GM12874 (cell line): ENCODE measurements at regions not wholly inside any gene's neighbourhood (a gene's known extent, or its start where the extent isn't known, plus 50 kb on each side); places are given as distances from the start of the nearest gene placed in this dataset.

ENCODE experiments used
- TF ChIP-seq, protein P1 (sequence below): IDR thresholded peaks from 2 replicates; pipeline ENCODE4 v1.5.1; 2011; ENCODE audit warnings: low read depth, mild to moderate bottlenecking, control low read depth, low read length, moderate library complexity; ENCODE audit not compliant: insufficient read depth

DNA sequence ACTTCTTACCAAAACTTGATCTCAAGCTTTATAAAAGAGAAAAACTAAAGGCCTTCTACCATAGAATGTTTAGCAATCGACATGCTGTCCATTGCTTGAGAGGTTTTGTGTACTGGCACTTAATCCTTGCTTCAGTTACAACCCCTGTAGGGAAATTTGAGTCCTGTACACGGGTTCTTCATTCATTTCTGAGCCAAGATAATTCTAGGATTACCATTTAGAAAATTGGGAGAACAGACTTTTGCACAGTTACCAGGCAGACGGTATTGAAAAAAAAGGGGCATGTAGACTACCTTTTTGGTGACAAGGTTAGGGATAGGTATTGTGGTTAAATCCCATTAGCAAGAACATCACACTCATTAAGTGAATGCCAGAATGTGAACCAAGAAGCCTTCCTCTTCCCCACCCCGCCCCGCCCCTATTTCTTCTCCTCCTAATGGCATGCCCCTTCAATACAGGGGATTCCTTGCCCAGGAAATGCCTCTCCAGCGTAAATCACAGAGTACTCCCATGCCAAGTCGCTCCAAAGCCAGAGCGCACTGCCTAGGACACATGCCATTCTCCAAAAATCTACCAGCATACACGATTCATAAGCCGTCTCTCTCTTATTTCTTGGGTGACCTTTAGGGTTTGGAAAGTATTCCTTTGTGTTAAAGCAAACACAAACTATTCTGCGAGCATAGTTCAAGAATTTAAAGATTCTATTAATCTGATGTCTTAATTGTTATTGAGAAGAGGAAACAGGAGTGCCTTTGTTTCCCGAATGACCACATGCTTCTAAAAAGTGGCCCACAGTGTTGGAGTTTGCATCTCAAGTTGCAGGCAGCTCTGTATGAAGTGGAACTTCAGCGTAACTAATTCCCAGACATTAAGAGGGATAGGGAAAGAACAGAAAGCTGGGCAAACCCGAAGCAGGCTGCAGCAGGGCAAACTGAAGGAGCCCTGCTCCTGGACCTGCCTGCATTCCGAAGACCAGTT is 164.0 kb upstream of the NR2F2 start:
- TF ChIP-seq, protein P1, sequence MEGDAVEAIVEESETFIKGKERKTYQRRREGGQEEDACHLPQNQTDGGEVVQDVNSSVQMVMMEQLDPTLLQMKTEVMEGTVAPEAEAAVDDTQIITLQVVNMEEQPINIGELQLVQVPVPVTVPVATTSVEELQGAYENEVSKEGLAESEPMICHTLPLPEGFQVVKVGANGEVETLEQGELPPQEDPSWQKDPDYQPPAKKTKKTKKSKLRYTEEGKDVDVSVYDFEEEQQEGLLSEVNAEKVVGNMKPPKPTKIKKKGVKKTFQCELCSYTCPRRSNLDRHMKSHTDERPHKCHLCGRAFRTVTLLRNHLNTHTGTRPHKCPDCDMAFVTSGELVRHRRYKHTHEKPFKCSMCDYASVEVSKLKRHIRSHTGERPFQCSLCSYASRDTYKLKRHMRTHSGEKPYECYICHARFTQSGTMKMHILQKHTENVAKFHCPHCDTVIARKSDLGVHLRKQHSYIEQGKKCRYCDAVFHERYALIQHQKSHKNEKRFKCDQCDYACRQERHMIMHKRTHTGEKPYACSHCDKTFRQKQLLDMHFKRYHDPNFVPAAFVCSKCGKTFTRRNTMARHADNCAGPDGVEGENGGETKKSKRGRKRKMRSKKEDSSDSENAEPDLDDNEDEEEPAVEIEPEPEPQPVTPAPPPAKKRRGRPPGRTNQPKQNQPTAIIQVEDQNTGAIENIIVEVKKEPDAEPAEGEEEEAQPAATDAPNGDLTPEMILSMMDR = no peak

DNA sequence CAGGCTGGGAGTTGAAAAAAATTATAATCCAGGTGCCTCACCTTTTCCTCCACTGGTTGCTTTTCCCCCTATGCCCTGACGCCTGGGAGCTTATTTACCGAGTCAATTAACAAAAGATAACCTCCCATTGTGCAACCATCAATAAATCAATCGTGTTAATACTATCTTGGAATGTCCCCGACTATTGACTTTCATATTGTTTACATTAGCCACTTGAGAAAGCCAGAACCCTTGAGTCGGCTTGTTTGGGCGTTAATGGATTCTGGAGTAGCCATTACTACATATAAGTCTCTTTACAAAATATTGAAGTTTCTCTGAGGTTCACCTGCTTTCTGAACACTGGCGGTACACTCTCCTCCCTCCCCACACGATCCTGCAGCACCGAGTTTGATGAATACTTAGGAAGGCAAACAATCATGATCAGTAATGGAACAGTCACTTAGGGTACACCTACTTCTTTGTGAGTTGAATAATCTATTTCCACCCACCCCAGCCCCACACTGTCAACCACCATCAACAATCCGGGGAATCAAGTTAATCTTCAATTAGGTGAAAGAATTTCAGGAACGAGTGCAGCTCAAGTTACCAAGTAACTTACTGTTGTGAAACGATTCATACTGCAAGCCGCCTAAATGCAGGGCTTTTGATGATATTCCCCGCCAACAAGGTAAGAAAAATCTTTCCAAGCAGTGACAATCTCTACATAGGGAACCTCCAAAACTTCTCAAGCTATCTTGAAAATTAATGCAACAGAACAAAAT is 159.3 kb upstream of the NR2F2 start:
- TF ChIP-seq, protein P1 = no peak

DNA sequence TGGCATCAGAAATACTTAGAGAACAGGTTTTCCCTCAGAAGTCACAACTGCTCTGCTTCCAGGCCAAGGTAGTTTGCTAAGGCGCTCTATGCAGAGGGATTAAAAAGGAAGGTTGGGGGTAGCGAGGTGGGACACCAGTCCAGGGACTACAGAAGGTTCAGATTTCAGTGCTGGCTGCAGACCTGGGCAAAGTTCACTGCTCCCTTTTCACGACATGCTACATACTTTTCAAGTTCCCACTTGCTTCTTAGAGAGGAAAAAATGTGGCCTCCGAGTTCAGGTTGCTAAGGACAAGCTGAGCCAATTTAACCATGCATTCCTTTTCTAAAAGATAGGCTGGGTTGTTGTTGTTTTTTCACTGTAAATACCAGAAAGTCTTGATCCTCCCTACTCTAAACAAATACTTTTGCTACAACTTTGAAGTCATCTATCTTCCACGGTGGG is 158.6 kb upstream of the NR2F2 start:
- TF ChIP-seq, protein P1 = no peak

DNA sequence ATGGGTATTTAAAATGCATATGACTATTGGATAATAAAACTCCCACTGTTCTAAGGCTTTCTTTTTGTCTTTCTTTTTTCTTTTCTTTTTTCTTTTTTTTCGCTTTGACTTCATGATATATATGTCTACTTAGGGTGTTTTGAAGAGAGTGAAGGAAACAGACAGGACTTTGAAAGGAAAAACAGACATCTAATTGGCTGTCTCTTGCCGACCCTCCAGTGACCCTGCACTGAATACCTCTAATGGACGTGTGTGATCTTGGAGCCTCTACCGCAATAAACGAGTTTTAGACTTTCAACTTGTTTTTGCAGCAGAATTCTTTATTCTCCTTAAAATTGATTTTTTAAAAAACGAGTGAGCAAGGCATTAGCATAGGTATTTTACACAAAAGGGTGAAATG is 158.1 kb upstream of the NR2F2 start:
- TF ChIP-seq, protein P1 = no peak

DNA sequence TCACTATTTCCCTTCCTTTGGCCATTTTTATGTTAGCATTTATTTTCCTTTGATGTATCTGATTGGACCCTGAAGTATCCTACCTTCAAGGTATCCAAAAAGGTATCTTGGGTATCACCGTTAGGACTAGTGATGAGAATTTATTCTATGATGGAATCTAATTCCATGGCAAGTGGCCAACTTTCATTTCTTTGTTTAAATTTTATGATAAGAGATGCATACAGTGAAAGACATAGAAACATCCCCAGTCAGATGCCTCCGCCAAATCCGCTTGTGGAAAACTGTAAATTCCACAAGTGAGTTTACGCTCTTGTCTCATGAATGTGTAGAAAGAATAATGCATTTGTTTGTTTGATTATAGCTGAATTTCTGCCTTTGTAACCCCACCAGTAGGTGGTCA is 153.7 kb upstream of the NR2F2 start:
- TF ChIP-seq, protein P1 = no peak

DNA sequence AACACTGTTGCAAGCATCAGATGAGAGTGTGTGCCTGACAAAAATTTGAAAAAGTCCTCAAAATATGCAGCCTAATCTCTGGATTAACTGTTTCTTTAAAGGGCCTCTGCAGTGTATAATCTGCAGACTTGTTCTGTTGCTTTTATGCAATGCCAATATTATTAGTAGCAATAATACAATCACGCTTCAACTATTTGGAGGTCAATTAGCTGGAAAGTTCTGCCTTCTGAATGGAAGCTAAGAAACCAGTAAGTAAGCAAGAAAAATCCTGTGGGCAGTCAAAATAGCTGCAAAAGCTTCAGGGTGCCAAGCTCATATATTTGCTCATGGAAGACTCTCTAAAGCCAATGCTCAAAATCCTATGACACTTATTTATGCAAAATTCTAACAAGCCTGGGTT is 153.2 kb upstream of the NR2F2 start:
- TF ChIP-seq, protein P1 = no peak

DNA sequence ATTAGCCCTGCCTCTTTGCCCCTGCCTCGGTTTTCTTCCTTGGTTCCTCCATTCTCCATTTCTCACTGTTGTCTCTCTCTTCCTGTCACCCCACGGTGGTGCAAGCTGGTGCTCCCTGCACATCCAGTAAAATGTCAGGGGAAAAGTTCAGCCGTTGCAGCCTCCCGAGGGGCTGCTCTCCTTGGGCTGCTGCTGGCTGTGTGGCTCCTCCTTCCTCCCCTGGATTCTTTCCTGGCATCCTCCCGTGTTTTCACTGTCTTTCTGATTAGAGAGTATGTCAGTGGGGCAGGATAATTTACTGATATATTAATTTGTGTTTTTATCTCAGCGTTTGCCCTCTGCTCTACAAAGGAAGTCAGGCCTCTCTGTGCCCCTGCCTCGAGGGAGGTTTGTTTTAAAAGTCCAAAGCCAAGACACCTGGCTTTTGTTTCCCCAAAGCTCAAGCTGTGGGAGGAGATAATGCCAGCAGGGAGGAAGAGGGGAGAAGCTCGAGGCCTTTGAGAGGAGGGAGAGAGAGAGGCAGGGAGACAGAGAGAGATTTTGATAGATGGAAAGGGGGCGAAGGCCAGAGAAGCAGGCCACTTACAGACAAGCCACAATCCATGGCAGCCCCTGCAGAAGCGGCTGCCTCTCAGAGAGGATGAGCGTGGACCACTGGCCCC is 150.3 kb upstream of the NR2F2 start:
- TF ChIP-seq, protein P1 = no peak
